ENCODE measurements at regions not wholly inside any gene's neighbourhood (a gene's known extent, or its start where the extent isn't known, plus 50 kb on each side); places are given as distances from the start of the nearest gene placed in this dataset.

DNA sequence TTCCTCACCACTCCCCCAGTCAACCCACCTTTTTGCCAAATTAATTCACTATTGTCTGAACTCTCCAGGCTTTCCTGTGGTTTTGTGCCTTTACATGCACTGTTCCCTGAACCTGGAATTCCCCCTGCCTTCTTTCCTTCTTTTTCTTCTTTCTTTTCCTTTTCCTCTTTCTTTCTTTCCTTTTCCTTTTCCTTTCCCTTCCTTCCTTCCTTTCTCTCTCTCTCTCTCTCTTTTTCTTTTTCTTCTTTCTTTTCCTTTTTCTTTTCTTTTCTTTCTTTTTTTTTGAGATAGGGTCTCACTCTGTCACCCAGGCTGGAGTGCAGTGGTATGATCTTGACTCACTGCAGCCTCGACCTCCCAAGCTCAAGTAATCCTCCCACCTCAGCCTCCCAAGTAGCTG lies 56.6 kb upstream of the CDC42BPA start:
- no peak for DNase-seq

DNA sequence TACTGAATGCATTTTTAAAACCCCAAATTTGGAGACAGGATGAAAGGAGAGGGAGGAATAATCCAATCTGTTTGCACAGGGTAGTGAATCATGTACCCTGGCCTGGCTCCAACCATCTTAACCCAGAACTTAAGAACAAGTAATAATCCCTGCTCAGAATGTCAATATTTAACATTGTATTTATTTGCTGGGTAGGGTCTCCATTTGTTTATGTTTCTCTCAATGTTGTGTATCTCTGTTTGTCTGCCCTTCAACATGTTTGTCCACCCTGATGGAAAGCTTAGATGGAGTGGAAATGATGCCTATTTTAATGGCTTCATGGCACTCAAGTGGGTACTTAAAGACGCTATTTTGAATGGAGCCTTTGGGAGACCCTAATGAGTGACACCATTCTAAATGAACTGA lies 54.4 kb upstream of the CDC42BPA start:
- DNase-seq: no peak

DNA sequence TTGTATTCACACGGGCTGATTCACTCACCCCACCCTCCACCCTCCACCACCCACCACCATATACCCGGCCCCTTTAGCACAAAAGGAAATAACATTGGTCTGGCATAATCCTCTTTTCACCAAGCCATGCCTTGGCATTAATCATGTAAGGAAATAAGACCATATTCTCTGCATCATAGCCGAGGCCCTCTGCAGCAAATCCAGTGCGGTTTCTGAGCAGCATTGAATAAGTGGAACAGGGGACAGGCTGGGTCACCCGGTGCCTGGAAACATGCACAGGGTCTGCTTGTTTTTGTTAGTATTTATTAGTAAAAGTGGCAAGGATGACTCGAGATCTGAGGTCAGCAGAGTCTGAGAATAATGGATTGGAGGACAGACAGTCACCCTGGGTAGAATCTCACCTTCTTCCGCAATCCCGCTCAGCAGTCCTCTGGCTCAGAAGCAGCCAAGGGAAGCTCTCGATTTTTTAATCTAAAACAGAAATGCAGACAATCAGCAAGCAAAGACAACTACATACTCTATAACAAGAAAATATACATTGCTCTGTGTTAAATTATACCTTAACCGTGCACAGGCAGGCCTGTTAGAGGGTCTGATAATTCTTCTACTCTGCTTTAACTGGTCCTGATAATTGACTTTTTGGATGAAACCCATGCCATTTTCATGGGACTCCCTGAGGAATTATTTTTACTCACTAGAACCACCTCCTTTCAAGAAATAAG lies 52.4 kb upstream of the CDC42BPA start:
- DNase-seq: no peak

DNA sequence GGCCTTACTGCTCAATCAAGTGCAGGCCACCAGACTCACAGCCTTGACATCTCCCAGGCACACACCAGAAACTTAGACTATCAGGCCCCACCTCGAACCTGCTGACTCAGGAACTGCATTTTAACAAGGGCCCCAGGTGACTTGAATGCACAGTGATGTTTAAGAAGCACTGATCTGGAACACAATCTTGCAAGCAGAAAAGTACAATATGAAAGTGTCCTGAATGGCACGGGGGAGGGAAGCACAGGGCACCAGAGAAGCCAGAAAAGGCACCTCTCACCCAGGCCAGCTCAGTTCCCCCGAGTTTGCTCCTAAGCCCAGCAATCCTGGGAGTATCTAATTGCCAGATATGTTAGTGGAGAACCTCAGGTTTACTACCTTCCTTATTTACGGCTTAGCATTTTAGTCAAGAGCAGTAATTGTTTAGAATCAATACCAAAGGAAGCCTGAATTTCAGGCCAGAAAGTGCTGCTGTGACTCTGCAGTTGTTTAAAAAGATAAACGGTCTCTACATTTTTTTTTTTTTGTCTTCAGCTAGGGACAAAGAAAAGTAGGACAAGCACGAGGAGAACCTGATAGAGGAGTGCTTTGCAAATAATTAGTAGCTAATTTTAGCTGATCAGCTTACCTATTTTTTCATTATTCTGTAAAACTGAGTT lies 50.9 kb upstream of the CDC42BPA start:
- DNase-seq: no peak

Measured in renal pelvis (tissue), 1 donor.